Endothelial cell of umbilical vein (primary cell): ENCODE measurements at regions not wholly inside any gene's neighbourhood (a gene's known extent, or its start where the extent isn't known, plus 50 kb on each side); places are given as distances from the start of the nearest gene placed in this dataset.

Experiments used
- BruUV-seq: library from RNA; stranded (reverse); fragments of 400-500 nt; replicated peaks from 2 replicates; lab custom pipeline; 2021; lab: Mats Ljungman, UMichigan
- CTCF ChIA-PET: fragments of 300-600, 350-600 bp; sonication (Branson Sonifier 250); formaldehyde crosslinking; loops from one replicate; lab custom pipeline; 2021; ENCODE audit warnings: antibody characterized with exemption, inconsistent platforms; lab: Charles Lee
- POLR2A ChIA-PET: fragments of 300-600, 350-600 bp; sonication (Branson Sonifier 250); formaldehyde crosslinking; loops from one replicate; lab custom pipeline; 2021; ENCODE audit warnings: antibody characterized with exemption, inconsistent platforms; lab: Charles Lee
- DNase-seq: peaks from one replicate; pipeline ENCODE4 v3.0.0-alpha.2; 2011; ENCODE audit warnings: low read depth, low spot score
- FAIRE-seq: peaks from 2 replicates; lab custom pipeline; 2011; peaks lifted over from hg19 to GRCh38; lab: Jason Lieb, UNC
- H2AFZ ChIP-seq: 2 replicates; pipeline ENCODE4 v1.6.0; 2012; ENCODE audit warnings: low read depth, low read length, control low read depth, inconsistent platforms
- H3K27ac ChIP-seq: 2 replicates; pipeline ENCODE4 v1.5.1; 2011; ENCODE audit warnings: low read depth, mild to moderate bottlenecking, control low read depth, low read length, moderate library complexity; ENCODE audit not compliant: insufficient read depth
- H3K27me3 ChIP-seq, 2 experiments: 2 replicates each; pipeline versions ENCODE4 v1.6.0 to v1.6.1; 2011; ENCODE audit warnings: low read length in 2 of 2, mixed read lengths in 1 of 2; ENCODE audit not compliant: control insufficient read depth in 2 of 2, insufficient read depth in 2 of 2
- H3K36me3 ChIP-seq, 2 experiments: 2 replicates in 1 of 2; 3 replicates in 1 of 2; pipeline ENCODE4 v1.5.1; 2011; ENCODE audit warnings: low read length in 2 of 2, mild to moderate bottlenecking in 1 of 2, moderate library complexity in 1 of 2; ENCODE audit not compliant: control insufficient read depth in 2 of 2, insufficient read depth in 2 of 2; ENCODE audit errors: extremely low read depth in 1 of 2
- H3K4me1 ChIP-seq: 3 replicates; pipeline ENCODE4 v1.5.1; 2011; ENCODE audit warnings: mild to moderate bottlenecking, low read length; ENCODE audit not compliant: control insufficient read depth, insufficient read depth; ENCODE audit errors: extremely low read depth
- H3K4me2 ChIP-seq: 2 replicates; pipeline ENCODE4 v1.6.1; 2011; ENCODE audit warnings: low read length, control low read depth, mixed read lengths; ENCODE audit not compliant: insufficient read depth
- H3K4me3 ChIP-seq, 3 experiments: fragments of 200-600 bp in 1 of 3; sonication (generic), shearing (Covaris generic) in 1 of 3; replicated peaks in 1 of 3; 2 replicates each; pipeline ENCODE4 v1.5.1; 2011 to 2016; ENCODE audit warnings: control low read depth in 3 of 3, low read length in 3 of 3, mild to moderate bottlenecking in 2 of 3, inconsistent platforms in 1 of 3, low read depth in 1 of 3, moderate library complexity in 1 of 3; ENCODE audit not compliant: insufficient read depth in 1 of 3
- H3K79me2 ChIP-seq: 2 replicates; pipeline ENCODE4 v1.6.0; 2012; ENCODE audit warnings: low read length, inconsistent platforms; ENCODE audit not compliant: control insufficient read depth, insufficient read depth
- H3K9ac ChIP-seq: replicated peaks from 2 replicates; pipeline ENCODE3; 2011; ENCODE audit warnings: low read length, control low read depth; ENCODE audit not compliant: insufficient read depth; ENCODE audit errors: extremely low read depth
- H3K9me1 ChIP-seq: replicated peaks from 3 replicates; pipeline ENCODE4 v1.6.0; 2011; ENCODE audit warnings: mild to moderate bottlenecking, low read length; ENCODE audit not compliant: control insufficient read depth, insufficient read depth; ENCODE audit errors: extremely low read depth
- H3K9me3 ChIP-seq: replicated peaks from 2 replicates; pipeline ENCODE4 v1.5.1; 2012; ENCODE audit warnings: low read length, inconsistent platforms; ENCODE audit not compliant: control insufficient read depth, insufficient read depth
- H4K20me1 ChIP-seq: replicated peaks from 2 replicates; pipeline ENCODE3; 2011; ENCODE audit warnings: mild to moderate bottlenecking, low read length; ENCODE audit not compliant: control insufficient read depth, insufficient read depth; ENCODE audit errors: extremely low read depth
- CTCF ChIP-seq, 2 donors: IDR thresholded peaks; 1 replicate in 1 of 2; 2 replicates in 1 of 2; pipeline ENCODE4 v1.5.1; 2011; ENCODE audit warnings: low read length in 2 of 2, mild to moderate bottlenecking in 2 of 2, moderate library complexity in 2 of 2, control low read depth in 1 of 2, inconsistent platforms in 1 of 2, low read depth in 1 of 2; ENCODE audit not compliant: insufficient read depth in 1 of 2; ENCODE audit errors: extremely low read depth in 1 of 2
- EZH2 ChIP-seq: IDR thresholded peaks from 2 replicates; pipeline ENCODE4 v1.6.1; 2012; ENCODE audit warnings: borderline replicate concordance, low read depth, mild to moderate bottlenecking, moderate library complexity, low read length, inconsistent platforms; ENCODE audit not compliant: severe bottlenecking
- FOS ChIP-seq: IDR thresholded peaks from 2 replicates; pipeline ENCODE4 v1.6.1; 2011; ENCODE audit warnings: mild to moderate bottlenecking, low read length, moderate library complexity, borderline replicate concordance; ENCODE audit not compliant: insufficient read depth
- GATA2 ChIP-seq: IDR thresholded peaks from 2 replicates; pipeline ENCODE4 v1.7.0; 2011; ENCODE audit warnings: low read depth, mild to moderate bottlenecking, moderate library complexity, mixed read lengths, low read length; ENCODE audit not compliant: insufficient read length, insufficient read depth
- JUN ChIP-seq: IDR thresholded peaks from 2 replicates; pipeline ENCODE4 v1.6.1; 2011; ENCODE audit warnings: borderline replicate concordance, low read depth; ENCODE audit not compliant: insufficient read length, insufficient read depth
- MAX ChIP-seq: IDR thresholded peaks from 2 replicates; pipeline ENCODE4 v1.6.1; 2011; ENCODE audit not compliant: insufficient read depth, insufficient read length
- MYC ChIP-seq: IDR thresholded peaks from one replicate; pipeline ENCODE4 v1.6.1; 2011; ENCODE audit warnings: mild to moderate bottlenecking, low read depth, low read length
- POLR2A ChIP-seq: IDR thresholded peaks from 2 replicates; pipeline ENCODE4 v1.6.1; 2012; ENCODE audit warnings: low read depth, mild to moderate bottlenecking, control low read depth, low read length
- POLR2AphosphoS5 ChIP-seq: IDR thresholded peaks from 2 replicates; pipeline ENCODE4 v1.6.1; 2012; ENCODE audit warnings: low read depth, mild to moderate bottlenecking, control low read depth, low read length, moderate library complexity; ENCODE audit not compliant: insufficient read depth
- dilution Hi-C: fragments of 300-500 bp; cut with MboI; formaldehyde crosslinking; loops from one replicate; pipeline ENCODE4 v1.15.0; 2019; ENCODE audit warnings: low sequenced_read_pairs; ENCODE audit not compliant: extremely low pct_ligation_motif_present
- intact Hi-C: fragments of 100-400 bp; cut with micrococcal nuclease; formaldehyde crosslinking; loops from one replicate; pipeline ENCODE4 v1.10.0; 2022

GRCh38 chr7:119350334-119350733 lies 922.6 kb upstream of the KCND2 start:
- no peaks in the 10 kb centered on the region for H4K20me1 ChIP-seq
- H3K9me3 ChIP-seq, result peaks cover 2% of the 10 kb centered on the region
- no peak overlapping the region for H3K4me3 ChIP-seq
- no peak for TF ChIP-seq GATA2
- no peak for TF ChIP-seq CTCF (IDR thresholded peaks at IDR 0.05; ENCODE audit: extremely low read depth in 1 of 2, insufficient read depth in 1 of 2, low read depth in 1 of 2, low read length in 2 of 2)
- no peak for TF ChIP-seq JUN
- TF ChIP-seq POLR2AphosphoS5, result no peak
- no peak for TF ChIP-seq POLR2A
- no peak for TF ChIP-seq EZH2
- no peak for TF ChIP-seq FOS
- TF ChIP-seq MYC, result no peak
- TF ChIP-seq MAX, result no peak
- no peaks in the 10 kb centered on the region for H3K79me2 ChIP-seq
- dilution Hi-C loops (no loop called here), intact Hi-C loops (no loop called here)
- no peak overlapping the region for H3K9ac ChIP-seq
- no peak overlapping the region for H2AFZ ChIP-seq
- H3K4me2 ChIP-seq, result no peak overlapping the region
- CTCF ChIA-PET, result no interaction called here
- no TSS peak for BruUV-seq
- POLR2A ChIA-PET, result no interaction called here
- DNase-seq, result no peak
- H3K9me1 ChIP-seq, result no peaks in the 10 kb centered on the region
- no peak for FAIRE-seq
- H3K27me3 ChIP-seq, result no peaks in the 10 kb centered on the region
- H3K36me3 ChIP-seq, result no peaks in the 10 kb centered on the region
- H3K4me1 ChIP-seq, result no peaks in the 10 kb centered on the region
- H3K27ac ChIP-seq, result no peak overlapping the region
